PC-3 (cell line): ENCODE measurements at regions not wholly inside any gene's neighbourhood (a gene's known extent, or its start where the extent isn't known, plus 50 kb on each side); places are given as distances from the start of the nearest gene placed in this dataset.

Experiments used
- ATAC-seq: fragments of 200-7000 bp; cut with Tn5 transposase; 2 replicates; pipeline ENCODE4 v1.9.1; 2020; ENCODE audit warnings: mild to moderate bottlenecking, moderate library complexity
- BruUV-seq: library from RNA; stranded (reverse); fragments of 400-500 nt; replicated peaks from 2 replicates; lab custom pipeline; 2021; lab: Mats Ljungman, UMichigan
- CTCF ChIA-PET: fragments of 300-600 bp; sonication (Branson Sonifier 250); formaldehyde crosslinking; loops from one replicate; lab custom pipeline; 2022; ENCODE audit warnings: antibody characterized with exemption; lab: Charles Lee
- POLR2A ChIA-PET: fragments of 300-600 bp; sonication (Branson Sonifier 250); formaldehyde crosslinking; loops from one replicate; lab custom pipeline; 2022; ENCODE audit warnings: antibody characterized with exemption; ENCODE audit not compliant: unreplicated experiment; lab: Charles Lee
- DNase-seq: peaks from one replicate; pipeline ENCODE4 v3.0.0-alpha.2; 2015
- H2AFZ ChIP-seq: fragments of 300-600 bp; sonication (generic); 2 replicates; pipeline ENCODE4 v1.6.0; 2016; ENCODE audit warnings: antibody characterized with exemption, low read length
- H3F3A ChIP-seq: fragments of 300-600 bp; sonication (generic); one replicate; pipeline ENCODE4 v1.6.0; 2017; ENCODE audit warnings: antibody characterized with exemption, low read length, control low read depth, mild to moderate bottlenecking; ENCODE audit not compliant: unreplicated experiment
- H3K27ac ChIP-seq: fragments of 300-600 bp; sonication (generic); 2 replicates; pipeline ENCODE4 v1.5.1; 2016; ENCODE audit warnings: mild to moderate bottlenecking, low read length
- H3K27me3 ChIP-seq: fragments of 300-600 bp; sonication (generic); 2 replicates; pipeline ENCODE4 v1.6.1; 2016; ENCODE audit warnings: low read length, mixed read lengths
- H3K36me3 ChIP-seq: fragments of 300-600 bp; sonication (generic); 2 replicates; pipeline ENCODE4 v1.6.1; 2016; ENCODE audit warnings: low read depth, mixed run types, low read length, mixed read lengths
- H3K4me1 ChIP-seq: fragments of 300-600 bp; sonication (generic); 2 replicates; pipeline ENCODE4 v1.5.1; 2016; ENCODE audit warnings: low read length; ENCODE audit not compliant: insufficient read depth
- H3K4me2 ChIP-seq: fragments of 300-600 bp; sonication (generic); 2 replicates; pipeline ENCODE4 v1.6.0; 2016; ENCODE audit warnings: low read length
- H3K4me3 ChIP-seq: fragments of 300-600 bp; sonication (generic); 2 replicates; pipeline ENCODE4 v1.5.1; 2016; ENCODE audit warnings: mild to moderate bottlenecking, low read length, mixed read lengths
- H3K79me2 ChIP-seq: fragments of 300-600 bp; sonication (generic); 2 replicates; pipeline ENCODE4 v1.6.1; 2017; ENCODE audit warnings: low read length, mixed read lengths
- H3K9ac ChIP-seq: fragments of 300-600 bp; sonication (generic); 2 replicates; pipeline ENCODE4 v1.6.0; 2016; ENCODE audit warnings: mild to moderate bottlenecking, low read length
- H3K9me2 ChIP-seq: fragments of 300-600 bp; sonication (generic); replicated peaks from 2 replicates; pipeline ENCODE4 v1.6.1; 2016; ENCODE audit warnings: mixed run types, low read length, mixed read lengths
- H3K9me3 ChIP-seq: fragments of 300-600 bp; sonication (generic); 2 replicates; pipeline ENCODE4 v1.6.1; 2016; ENCODE audit warnings: low read length, mixed read lengths
- H4K20me1 ChIP-seq: fragments of 300-600 bp; sonication (generic); 2 replicates; pipeline ENCODE4 v1.6.1; 2016; ENCODE audit warnings: low read length, mixed read lengths
- EZH2 ChIP-seq: fragments of 300-600 bp; sonication (generic); IDR thresholded peaks from one replicate; pipeline ENCODE4 v1.6.1; 2017; ENCODE audit warnings: antibody characterized with exemption, mild to moderate bottlenecking, low read length; ENCODE audit not compliant: unreplicated experiment
- EZH2phosphoT487 ChIP-seq: fragments of 300-600 bp; sonication (generic); IDR thresholded peaks from 2 replicates; pipeline ENCODE4 v1.6.1; 2018; ENCODE audit warnings: mild to moderate bottlenecking, antibody characterized with exemption, low read length, borderline replicate concordance
- intact Hi-C: fragments of 100-400 bp; cut with micrococcal nuclease; formaldehyde crosslinking; loops from 2 replicates; pipeline ENCODE4 v1.9.0; 2023
- TF ChIP-seq, protein P1 (sequence below): fragments of 300-600 bp; sonication (generic); conservative IDR thresholded peaks from 2 replicates; pipeline ENCODE4 v1.5.1; 2017; ENCODE audit warnings: antibody characterized with exemption, low read depth, mild to moderate bottlenecking, low read length

GRCh38 chr4:62550121-62550520, 1350.0 kb downstream of the ADGRL3 start:
- POLR2A ChIA-PET = no interaction called here
- Histone ChIP-seq H3K4me2 (no peak overlapping the region), H3K9me2 (no peaks in the 10 kb centered on the region), H3K79me2 (no peaks in the 10 kb centered on the region), H3K4me1 (peaks cover 34% of the 10 kb centered on the region), H3K9me3 (no peaks in the 10 kb centered on the region), H3F3A (no peaks in the 10 kb centered on the region), H4K20me1 (no peaks in the 10 kb centered on the region), H3K4me3 (no peak overlapping the region), H2AFZ (no peak overlapping the region), H3K36me3 (no peaks in the 10 kb centered on the region), H3K27ac (no peak overlapping the region), H3K9ac (no peak overlapping the region), H3K27me3 (no peaks in the 10 kb centered on the region)
- BruUV-seq = no TSS peak
- no peak for TF ChIP-seq EZH2
- TF ChIP-seq, protein P1, sequence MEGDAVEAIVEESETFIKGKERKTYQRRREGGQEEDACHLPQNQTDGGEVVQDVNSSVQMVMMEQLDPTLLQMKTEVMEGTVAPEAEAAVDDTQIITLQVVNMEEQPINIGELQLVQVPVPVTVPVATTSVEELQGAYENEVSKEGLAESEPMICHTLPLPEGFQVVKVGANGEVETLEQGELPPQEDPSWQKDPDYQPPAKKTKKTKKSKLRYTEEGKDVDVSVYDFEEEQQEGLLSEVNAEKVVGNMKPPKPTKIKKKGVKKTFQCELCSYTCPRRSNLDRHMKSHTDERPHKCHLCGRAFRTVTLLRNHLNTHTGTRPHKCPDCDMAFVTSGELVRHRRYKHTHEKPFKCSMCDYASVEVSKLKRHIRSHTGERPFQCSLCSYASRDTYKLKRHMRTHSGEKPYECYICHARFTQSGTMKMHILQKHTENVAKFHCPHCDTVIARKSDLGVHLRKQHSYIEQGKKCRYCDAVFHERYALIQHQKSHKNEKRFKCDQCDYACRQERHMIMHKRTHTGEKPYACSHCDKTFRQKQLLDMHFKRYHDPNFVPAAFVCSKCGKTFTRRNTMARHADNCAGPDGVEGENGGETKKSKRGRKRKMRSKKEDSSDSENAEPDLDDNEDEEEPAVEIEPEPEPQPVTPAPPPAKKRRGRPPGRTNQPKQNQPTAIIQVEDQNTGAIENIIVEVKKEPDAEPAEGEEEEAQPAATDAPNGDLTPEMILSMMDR = no peak
- no peak for TF ChIP-seq EZH2phosphoT487
- CTCF ChIA-PET = no interaction called here
- no peak for ATAC-seq
- intact Hi-C loops = no loop called here
- DNase-seq = no peak

DNA sequence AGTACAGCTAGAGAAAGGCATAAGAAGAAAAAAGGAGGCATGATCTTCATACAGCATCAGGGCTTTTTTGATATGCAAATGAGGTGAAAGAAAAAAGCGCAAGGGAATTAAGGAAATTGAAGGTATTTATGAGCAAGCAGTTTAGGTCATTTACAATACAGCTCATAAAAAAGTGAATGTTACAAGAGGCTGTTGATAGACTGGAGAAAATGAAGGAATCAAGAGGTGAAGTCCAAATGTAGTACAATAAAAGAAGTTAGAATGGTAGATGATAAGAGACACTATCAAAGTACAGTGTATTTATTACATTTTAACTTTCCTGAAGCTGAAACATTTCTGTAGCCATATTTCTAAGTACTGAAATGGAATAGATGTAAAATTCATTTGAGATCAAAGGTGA, 1349.5 kb downstream of the ADGRL3 start:
- H3K79me2 ChIP-seq = no peaks in the 10 kb centered on the region
- H4K20me1 ChIP-seq = no peaks in the 10 kb centered on the region
- intact Hi-C loops = loop anchor here (2.0 to 5.0 kb wide), 2 partner anchors 305 to 333 kb away; no protein-coding TSS in a partner anchor
- H3K27me3 ChIP-seq = no peaks in the 10 kb centered on the region
- H3K9me3 ChIP-seq = no peaks in the 10 kb centered on the region
- ATAC-seq (no peak), DNase-seq (no peak)
- no peak overlapping the region for H2AFZ ChIP-seq
- H3K9me2 ChIP-seq = no peaks in the 10 kb centered on the region
- H3K4me3 ChIP-seq = no peak overlapping the region
- BruUV-seq = no TSS peak
- peaks cover 34% of the 10 kb centered on the region for H3K4me1 ChIP-seq
- TF ChIP-seq EZH2phosphoT487 (no peak), EZH2 (no peak)
- TF ChIP-seq, protein P1 = no peak
- H3K4me2 ChIP-seq = no peak overlapping the region
- peak overlapping the region; percentile 92 for H3K27ac ChIP-seq
- H3K36me3 ChIP-seq = no peaks in the 10 kb centered on the region
- peak overlapping the region; percentile 75; the same call in 1 of the 2 replicates for H3K9ac ChIP-seq
- ChIA-PET POLR2A (no interaction called here), CTCF (no interaction called here)
- H3F3A ChIP-seq = no peaks in the 10 kb centered on the region

DNA sequence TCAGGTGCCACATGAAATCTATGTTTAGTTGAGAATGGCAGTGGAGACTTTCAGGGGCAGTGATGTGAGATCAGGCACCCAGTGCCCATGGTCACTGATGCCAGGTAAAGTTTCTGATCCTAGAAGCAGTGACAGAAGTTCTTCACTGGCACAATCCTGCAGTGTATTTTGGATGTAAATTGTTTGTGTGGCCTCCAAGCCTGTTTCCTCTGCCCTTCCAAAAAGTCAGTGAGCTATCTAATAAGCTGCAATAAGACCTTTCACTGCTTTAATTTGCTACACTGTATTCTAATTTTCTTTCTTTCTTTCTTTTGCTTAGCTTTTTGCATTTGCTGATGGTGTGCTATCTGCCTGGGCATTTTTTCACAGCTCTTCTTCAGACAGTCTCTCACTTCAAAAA, 1348.6 kb downstream of the ADGRL3 start:
- H4K20me1 ChIP-seq = no peaks in the 10 kb centered on the region
- peaks cover 34% of the 10 kb centered on the region for H3K4me1 ChIP-seq
- no peaks in the 10 kb centered on the region for H3K27me3 ChIP-seq
- no peaks in the 10 kb centered on the region for H3K9me2 ChIP-seq
- intact Hi-C loops = loop anchor here (1.0 to 5.0 kb wide), 5 partner anchors 92 to 334 kb away; no protein-coding TSS in a partner anchor
- H3K27ac ChIP-seq = peak overlapping the region; percentile 92
- H2AFZ ChIP-seq = peak overlapping the region; percentile 81
- no peaks in the 10 kb centered on the region for H3K9me3 ChIP-seq
- no peaks in the 10 kb centered on the region for H3K79me2 ChIP-seq
- no peak for TF ChIP-seq EZH2
- TF ChIP-seq EZH2phosphoT487 = no peak
- H3K36me3 ChIP-seq = no peaks in the 10 kb centered on the region
- peak; percentile 35 for ATAC-seq
- POLR2A ChIA-PET = no interaction called here
- CTCF ChIA-PET = no interaction called here
- peak overlapping the region; percentile 68 for H3K4me2 ChIP-seq
- no peak overlapping the region for H3K4me3 ChIP-seq
- TSS peak; percentile 76 for BruUV-seq
- DNase-seq = no peak
- H3K9ac ChIP-seq = peak overlapping the region; percentile 75
- no peaks in the 10 kb centered on the region for H3F3A ChIP-seq
